OCI-LY7 (cell line): ENCODE measurements at regions not wholly inside any gene's neighbourhood (a gene's known extent, or its start where the extent isn't known, plus 50 kb on each side); places are given as distances from the start of the nearest gene placed in this dataset.

ENCODE experiments used
- EZH2phosphoT487 ChIP-seq: fragments of 200-600 bp; sonication (generic); IDR thresholded peaks from 2 replicates; pipeline ENCODE4 v1.6.1; 2018; ENCODE audit warnings: low read depth, borderline replicate concordance, mild to moderate bottlenecking, mixed run types, antibody characterized with exemption, low read length, moderate library complexity, mixed read lengths
- TF ChIP-seq, protein P1 (sequence below): fragments of 200-600 bp; sonication (generic); conservative IDR thresholded peaks from 2 replicates; pipeline ENCODE4 v1.5.1; 2014; ENCODE audit warnings: mild to moderate bottlenecking, antibody characterized with exemption, low read length, moderate library complexity, mixed read lengths

DNA sequence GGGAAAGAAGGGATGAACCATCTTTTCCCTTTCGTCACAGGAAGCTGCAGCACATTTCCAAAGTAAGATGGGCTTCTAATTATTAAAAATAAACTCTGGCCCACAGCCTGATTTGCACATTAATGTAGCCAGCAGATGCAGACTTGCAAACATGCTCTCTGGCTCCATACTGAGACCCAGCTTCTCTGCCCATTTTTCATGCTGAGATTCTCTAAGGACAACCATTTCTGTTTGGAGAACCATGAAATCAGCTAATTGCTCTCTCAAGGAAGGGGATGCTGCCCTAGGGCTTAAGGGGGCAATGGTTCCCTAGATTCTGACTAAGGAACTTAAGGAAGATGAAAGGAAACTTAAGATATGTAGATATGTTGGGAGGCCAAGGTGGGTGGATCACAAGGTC, 63.0 kb upstream of the CES5A start:
- TF ChIP-seq, protein P1, sequence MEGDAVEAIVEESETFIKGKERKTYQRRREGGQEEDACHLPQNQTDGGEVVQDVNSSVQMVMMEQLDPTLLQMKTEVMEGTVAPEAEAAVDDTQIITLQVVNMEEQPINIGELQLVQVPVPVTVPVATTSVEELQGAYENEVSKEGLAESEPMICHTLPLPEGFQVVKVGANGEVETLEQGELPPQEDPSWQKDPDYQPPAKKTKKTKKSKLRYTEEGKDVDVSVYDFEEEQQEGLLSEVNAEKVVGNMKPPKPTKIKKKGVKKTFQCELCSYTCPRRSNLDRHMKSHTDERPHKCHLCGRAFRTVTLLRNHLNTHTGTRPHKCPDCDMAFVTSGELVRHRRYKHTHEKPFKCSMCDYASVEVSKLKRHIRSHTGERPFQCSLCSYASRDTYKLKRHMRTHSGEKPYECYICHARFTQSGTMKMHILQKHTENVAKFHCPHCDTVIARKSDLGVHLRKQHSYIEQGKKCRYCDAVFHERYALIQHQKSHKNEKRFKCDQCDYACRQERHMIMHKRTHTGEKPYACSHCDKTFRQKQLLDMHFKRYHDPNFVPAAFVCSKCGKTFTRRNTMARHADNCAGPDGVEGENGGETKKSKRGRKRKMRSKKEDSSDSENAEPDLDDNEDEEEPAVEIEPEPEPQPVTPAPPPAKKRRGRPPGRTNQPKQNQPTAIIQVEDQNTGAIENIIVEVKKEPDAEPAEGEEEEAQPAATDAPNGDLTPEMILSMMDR, result no peak
- TF ChIP-seq EZH2phosphoT487, result no peak
